ENCODE measurements at regions not wholly inside any gene's neighbourhood (a gene's known extent, or its start where the extent isn't known, plus 50 kb on each side); places are given as distances from the start of the nearest gene placed in this dataset.
A peak's percentile ranks its signal among the peaks of the same experiment; 100 is the strongest.

DNA sequence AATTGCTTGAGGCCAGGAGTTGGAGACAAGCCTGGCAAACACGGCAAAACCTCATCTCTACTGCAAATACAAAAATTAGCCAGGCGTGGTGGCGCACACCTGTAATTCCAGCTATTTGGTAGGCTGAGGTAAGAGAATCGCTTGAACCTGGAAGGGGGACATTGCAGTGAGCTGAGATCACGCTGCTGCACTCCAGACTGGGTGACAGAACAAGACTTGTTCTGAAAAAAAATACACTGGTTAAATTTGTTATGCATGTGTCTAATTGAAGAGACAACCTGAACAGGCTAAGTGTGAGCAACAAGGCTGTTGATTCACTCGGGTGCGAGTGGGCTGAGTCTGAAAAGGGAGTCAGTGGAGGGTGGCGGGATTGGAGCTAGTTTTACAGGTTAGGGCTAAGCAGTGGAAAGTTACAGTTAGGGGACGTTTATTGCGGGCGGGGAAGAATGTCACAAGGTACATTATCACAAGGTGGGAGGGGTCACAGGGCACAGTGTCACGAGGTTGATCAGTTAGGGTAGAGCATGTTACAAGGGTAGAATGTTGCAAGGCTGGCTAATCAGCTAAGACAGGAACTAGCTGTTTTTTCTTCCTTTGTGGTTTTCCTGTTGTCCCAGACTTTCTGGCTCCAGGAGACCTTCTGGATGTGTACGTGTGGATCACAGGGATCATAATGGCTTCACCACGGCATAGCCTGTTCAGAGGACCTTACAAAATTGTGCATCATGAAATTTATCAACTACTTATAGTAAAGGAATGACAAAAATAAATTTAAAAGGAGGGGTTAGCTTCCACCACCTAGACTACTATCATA, 115.8 kb downstream of the NAA11 start (continued):
- TF ChIP-seq, protein P1, sequence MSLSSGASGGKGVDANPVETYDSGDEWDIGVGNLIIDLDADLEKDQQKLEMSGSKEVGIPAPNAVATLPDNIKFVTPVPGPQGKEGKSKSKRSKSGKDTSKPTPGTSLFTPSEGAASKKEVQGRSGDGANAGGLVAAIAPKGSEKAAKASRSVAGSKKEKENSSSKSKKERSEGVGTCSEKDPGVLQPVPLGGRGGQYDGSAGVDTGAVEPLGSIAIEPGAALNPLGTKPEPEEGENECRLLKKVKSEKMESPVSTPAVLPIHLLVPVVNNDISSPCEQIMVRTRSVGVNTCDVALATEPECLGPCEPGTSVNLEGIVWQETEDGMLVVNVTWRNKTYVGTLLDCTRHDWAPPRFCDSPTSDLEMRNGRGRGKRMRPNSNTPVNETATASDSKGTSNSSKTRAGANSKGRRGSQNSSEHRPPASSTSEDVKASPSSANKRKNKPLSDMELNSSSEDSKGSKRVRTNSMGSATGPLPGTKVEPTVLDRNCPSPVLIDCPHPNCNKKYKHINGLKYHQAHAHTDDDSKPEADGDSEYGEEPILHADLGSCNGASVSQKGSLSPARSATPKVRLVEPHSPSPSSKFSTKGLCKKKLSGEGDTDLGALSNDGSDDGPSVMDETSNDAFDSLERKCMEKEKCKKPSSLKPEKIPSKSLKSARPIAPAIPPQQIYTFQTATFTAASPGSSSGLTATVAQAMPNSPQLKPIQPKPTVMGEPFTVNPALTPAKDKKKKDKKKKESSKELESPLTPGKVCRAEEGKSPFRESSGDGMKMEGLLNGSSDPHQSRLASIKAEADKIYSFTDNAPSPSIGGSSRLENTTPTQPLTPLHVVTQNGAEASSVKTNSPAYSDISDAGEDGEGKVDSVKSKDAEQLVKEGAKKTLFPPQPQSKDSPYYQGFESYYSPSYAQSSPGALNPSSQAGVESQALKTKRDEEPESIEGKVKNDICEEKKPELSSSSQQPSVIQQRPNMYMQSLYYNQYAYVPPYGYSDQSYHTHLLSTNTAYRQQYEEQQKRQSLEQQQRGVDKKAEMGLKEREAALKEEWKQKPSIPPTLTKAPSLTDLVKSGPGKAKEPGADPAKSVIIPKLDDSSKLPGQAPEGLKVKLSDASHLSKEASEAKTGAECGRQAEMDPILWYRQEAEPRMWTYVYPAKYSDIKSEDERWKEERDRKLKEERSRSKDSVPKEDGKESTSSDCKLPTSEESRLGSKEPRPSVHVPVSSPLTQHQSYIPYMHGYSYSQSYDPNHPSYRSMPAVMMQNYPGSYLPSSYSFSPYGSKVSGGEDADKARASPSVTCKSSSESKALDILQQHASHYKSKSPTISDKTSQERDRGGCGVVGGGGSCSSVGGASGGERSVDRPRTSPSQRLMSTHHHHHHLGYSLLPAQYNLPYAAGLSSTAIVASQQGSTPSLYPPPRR (CRISPR knock-in tag; IDR thresholded peaks at IDR 0.05; ENCODE audit: borderline replicate concordance): no peak
- TF ChIP-seq PHF21A (IDR thresholded peaks at IDR 0.05; ENCODE audit: borderline replicate concordance, low read depth) (no peak), ETS2 (tag; IDR thresholded peaks at IDR 0.05; ENCODE audit: borderline replicate concordance, poor library complexity, severe bottlenecking) (no peak), RBM15 (IDR thresholded peaks at IDR 0.05; ENCODE audit: insufficient read depth, low read length) (no peak), SMAD3 (CRISPR knock-in tag; conservative IDR thresholded peaks at IDR 0.05) (peak; percentile 47; the same call in 1 of the 2 replicates), ZNF695 (CRISPR knock-in tag; IDR thresholded peaks at IDR 0.05) (no peak), ZNF217 (CRISPR knock-in tag; IDR thresholded peaks at IDR 0.05) (no peak), BRF1 (IDR thresholded peaks at IDR 0.05; ENCODE audit: borderline replicate concordance, extremely low read depth, insufficient read length) (no peak), KLF10 (CRISPR knock-in tag; IDR thresholded peaks at IDR 0.05) (no peak), ZC3H8 (IDR thresholded peaks at IDR 0.05) (0 out of 2 replicates have a peak, but pooled peaks have one; percentile 15)
- TF ChIP-seq, protein P2, sequence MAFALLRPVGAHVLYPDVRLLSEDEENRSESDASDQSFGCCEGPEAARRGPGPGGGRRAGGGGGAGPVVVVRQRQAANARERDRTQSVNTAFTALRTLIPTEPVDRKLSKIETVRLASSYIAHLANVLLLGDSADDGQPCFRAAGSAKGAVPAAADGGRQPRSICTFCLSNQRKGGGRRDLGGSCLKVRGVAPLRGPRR (CRISPR knock-in tag; IDR thresholded peaks at IDR 0.05): no peak
- TF ChIP-seq, protein P3, sequence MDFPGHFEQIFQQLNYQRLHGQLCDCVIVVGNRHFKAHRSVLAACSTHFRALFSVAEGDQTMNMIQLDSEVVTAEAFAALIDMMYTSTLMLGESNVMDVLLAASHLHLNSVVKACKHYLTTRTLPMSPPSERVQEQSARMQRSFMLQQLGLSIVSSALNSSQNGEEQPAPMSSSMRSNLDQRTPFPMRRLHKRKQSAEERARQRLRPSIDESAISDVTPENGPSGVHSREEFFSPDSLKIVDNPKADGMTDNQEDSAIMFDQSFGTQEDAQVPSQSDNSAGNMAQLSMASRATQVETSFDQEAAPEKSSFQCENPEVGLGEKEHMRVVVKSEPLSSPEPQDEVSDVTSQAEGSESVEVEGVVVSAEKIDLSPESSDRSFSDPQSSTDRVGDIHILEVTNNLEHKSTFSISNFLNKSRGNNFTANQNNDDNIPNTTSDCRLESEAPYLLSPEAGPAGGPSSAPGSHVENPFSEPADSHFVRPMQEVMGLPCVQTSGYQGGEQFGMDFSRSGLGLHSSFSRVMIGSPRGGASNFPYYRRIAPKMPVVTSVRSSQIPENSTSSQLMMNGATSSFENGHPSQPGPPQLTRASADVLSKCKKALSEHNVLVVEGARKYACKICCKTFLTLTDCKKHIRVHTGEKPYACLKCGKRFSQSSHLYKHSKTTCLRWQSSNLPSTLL (IDR thresholded peaks at IDR 0.05): no peak
- TF ChIP-seq, protein P4, sequence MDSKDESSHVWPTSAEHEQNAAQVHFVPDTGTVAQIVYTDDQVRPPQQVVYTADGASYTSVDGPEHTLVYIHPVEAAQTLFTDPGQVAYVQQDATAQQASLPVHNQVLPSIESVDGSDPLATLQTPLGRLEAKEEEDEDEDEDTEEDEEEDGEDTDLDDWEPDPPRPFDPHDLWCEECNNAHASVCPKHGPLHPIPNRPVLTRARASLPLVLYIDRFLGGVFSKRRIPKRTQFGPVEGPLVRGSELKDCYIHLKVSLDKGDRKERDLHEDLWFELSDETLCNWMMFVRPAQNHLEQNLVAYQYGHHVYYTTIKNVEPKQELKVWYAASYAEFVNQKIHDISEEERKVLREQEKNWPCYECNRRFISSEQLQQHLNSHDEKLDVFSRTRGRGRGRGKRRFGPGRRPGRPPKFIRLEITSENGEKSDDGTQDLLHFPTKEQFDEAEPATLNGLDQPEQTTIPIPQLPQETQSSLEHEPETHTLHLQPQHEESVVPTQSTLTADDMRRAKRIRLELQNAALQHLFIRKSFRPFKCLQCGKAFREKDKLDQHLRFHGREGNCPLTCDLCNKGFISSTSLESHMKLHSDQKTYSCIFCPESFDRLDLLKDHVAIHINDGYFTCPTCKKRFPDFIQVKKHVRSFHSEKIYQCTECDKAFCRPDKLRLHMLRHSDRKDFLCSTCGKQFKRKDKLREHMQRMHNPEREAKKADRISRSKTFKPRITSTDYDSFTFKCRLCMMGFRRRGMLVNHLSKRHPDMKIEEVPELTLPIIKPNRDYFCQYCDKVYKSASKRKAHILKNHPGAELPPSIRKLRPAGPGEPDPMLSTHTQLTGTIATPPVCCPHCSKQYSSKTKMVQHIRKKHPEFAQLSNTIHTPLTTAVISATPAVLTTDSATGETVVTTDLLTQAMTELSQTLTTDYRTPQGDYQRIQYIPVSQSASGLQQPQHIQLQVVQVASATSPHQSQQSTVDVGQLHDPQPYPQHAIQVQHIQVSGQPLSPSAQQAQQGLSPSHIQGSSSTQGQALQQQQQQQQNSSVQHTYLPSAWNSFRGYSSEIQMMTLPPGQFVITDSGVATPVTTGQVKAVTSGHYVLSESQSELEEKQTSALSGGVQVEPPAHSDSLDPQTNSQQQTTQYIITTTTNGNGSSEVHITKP (IDR thresholded peaks at IDR 0.05; ENCODE audit: partially characterized antibody): peak; percentile 15
- TF ChIP-seq, protein P5, sequence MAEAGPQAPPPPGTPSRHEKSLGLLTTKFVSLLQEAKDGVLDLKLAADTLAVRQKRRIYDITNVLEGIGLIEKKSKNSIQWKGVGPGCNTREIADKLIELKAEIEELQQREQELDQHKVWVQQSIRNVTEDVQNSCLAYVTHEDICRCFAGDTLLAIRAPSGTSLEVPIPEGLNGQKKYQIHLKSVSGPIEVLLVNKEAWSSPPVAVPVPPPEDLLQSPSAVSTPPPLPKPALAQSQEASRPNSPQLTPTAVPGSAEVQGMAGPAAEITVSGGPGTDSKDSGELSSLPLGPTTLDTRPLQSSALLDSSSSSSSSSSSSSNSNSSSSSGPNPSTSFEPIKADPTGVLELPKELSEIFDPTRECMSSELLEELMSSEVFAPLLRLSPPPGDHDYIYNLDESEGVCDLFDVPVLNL (CRISPR knock-in tag; IDR thresholded peaks at IDR 0.05; ENCODE audit: low read depth): no peak

Data from K562 (cell line).